ENCODE measurements at regions not wholly inside any gene's neighbourhood (a gene's known extent, or its start where the extent isn't known, plus 50 kb on each side); places are given as distances from the start of the nearest gene placed in this dataset.
"Not testable (repeated sequence)": the region's sequence is repeated elsewhere in the genome, so short reads cannot be mapped to it uniquely, and the experiment has no call there.

- TF ChIP-seq POU6F1 (CRISPR knock-in tag; IDR thresholded peaks at IDR 0.05; ENCODE audit: borderline replicate concordance, low read depth): no peak
- TF ChIP-seq SNAI2 (CRISPR knock-in tag; IDR thresholded peaks at IDR 0.05): no peak
- TF ChIP-seq CSRNP3 (CRISPR knock-in tag; IDR thresholded peaks at IDR 0.05): no peak
- no peak for TF ChIP-seq ESRRG (CRISPR knock-in tag; IDR thresholded peaks at IDR 0.05)
- TF ChIP-seq OSR1 (CRISPR knock-in tag; IDR thresholded peaks at IDR 0.05): no peak
- no peak for ATAC-seq
Observed at GRCh38 chr2:47720036-47720435, 62.9 kb upstream of the MSH6 start.

- no peak for TF ChIP-seq CREB5 (CRISPR knock-in tag; IDR thresholded peaks at IDR 0.05; ENCODE audit: low read depth)
- no peak for TF ChIP-seq ESRRG (CRISPR knock-in tag; IDR thresholded peaks at IDR 0.05)
- TF ChIP-seq GLIS3 (CRISPR knock-in tag; IDR thresholded peaks at IDR 0.05): no peak
- TF ChIP-seq CSRNP3 (CRISPR knock-in tag; IDR thresholded peaks at IDR 0.05): no peak
- TF ChIP-seq ZNF565 (CRISPR knock-in tag; conservative IDR thresholded peaks at IDR 0.05; ENCODE audit: low read depth): no peak
- no peak for TF ChIP-seq ZNF70 (CRISPR knock-in tag; IDR thresholded peaks at IDR 0.05)
- no peak for TF ChIP-seq SNAI2 (CRISPR knock-in tag; IDR thresholded peaks at IDR 0.05)
- TF ChIP-seq TOX (CRISPR knock-in tag; IDR thresholded peaks at IDR 0.05; ENCODE audit: borderline replicate concordance): no peak
- no peak for TF ChIP-seq CSDC2 (CRISPR knock-in tag; IDR thresholded peaks at IDR 0.05)
- TF ChIP-seq TCF4 (CRISPR knock-in tag; IDR thresholded peaks at IDR 0.05; ENCODE audit: borderline replicate concordance): no peak
- no peak for TF ChIP-seq ZFP30 (CRISPR knock-in tag; IDR thresholded peaks at IDR 0.05)
- TF ChIP-seq ZNF8 (CRISPR knock-in tag; IDR thresholded peaks at IDR 0.05): no peak
- TF ChIP-seq ARNTL (CRISPR knock-in tag; IDR thresholded peaks at IDR 0.05; ENCODE audit: borderline replicate concordance, low read depth): no peak
- no peak for TF ChIP-seq PATZ1 (CRISPR knock-in tag; IDR thresholded peaks at IDR 0.05; ENCODE audit: borderline replicate concordance)
- no peak for TF ChIP-seq OSR1 (CRISPR knock-in tag; IDR thresholded peaks at IDR 0.05)
- TF ChIP-seq POU6F1 (CRISPR knock-in tag; IDR thresholded peaks at IDR 0.05; ENCODE audit: borderline replicate concordance, low read depth): no peak
- TF ChIP-seq TSHZ2 (CRISPR knock-in tag; IDR thresholded peaks at IDR 0.05): no peak
- no peak for TF ChIP-seq ZFP3 (CRISPR knock-in tag; IDR thresholded peaks at IDR 0.05)
- no peak for TF ChIP-seq BACH2 (CRISPR knock-in tag; IDR thresholded peaks at IDR 0.05; ENCODE audit: borderline replicate concordance)
- no peak for TF ChIP-seq PPARA (CRISPR knock-in tag; IDR thresholded peaks at IDR 0.05; ENCODE audit: borderline replicate concordance)
- no peak for ATAC-seq
Observed at GRCh38 chr2:47719099-47719498, 63.8 kb upstream of the MSH6 start.

GRCh38 chr2:47716307-47716706 is 66.6 kb upstream of the MSH6 start:
- not testable (repeated sequence) for ATAC-seq
